ENCODE measurements at regions not wholly inside any gene's neighbourhood (a gene's known extent, or its start where the extent isn't known, plus 50 kb on each side); places are given as distances from the start of the nearest gene placed in this dataset.

DNA sequence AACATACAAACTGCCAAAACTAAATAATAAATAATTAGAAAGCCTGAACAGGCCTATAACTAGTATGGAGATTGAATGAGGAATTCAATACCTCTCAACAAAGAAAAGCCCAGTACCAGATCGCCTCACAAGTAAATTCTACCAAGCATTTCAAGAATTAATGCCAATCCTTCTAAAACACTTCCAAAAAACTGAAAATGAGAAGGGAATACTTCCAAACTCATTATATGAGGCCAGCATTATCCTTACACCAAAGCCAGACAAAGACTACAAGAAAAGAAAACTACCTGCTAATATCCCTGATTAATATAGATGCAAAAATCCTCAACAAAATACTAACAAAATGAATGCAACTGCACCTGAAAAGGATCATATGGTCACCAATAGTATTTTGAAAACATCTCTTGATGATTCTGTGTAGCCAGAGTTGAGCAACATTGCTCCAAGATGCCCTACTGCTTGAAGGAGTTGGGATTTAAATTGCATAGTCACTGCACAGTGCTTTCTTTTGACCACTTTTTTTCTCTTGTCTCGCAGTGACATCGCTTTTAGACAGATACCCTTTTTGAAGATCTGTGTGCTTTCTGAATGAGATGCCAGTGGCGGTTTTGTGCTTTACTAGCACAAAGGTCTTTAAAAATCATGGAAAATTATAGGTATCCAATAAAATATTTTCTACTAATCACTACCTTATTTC lies 487.2 kb upstream of the RASGRP1 start:
- DNase-seq, result peak; percentile 91

DNA sequence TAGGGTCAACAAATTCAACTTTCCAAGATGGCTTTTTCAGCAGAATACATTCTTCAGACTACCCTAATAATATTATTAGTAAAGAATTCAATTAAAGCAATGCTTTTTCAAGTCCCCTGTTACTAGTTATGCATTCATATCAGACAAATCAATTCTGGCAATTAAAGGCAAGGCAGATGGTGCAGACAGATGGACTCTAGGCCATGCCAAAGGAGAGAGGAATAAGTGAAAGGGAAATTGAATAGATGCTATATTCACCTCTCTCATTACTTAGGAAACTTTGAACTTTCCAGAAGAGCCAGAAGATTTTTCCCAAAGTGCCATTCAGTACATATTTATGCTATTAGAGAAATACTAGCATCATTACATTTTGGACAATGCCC lies 487.7 kb upstream of the RASGRP1 start:
- DNase-seq, result peak; percentile 94

DNA sequence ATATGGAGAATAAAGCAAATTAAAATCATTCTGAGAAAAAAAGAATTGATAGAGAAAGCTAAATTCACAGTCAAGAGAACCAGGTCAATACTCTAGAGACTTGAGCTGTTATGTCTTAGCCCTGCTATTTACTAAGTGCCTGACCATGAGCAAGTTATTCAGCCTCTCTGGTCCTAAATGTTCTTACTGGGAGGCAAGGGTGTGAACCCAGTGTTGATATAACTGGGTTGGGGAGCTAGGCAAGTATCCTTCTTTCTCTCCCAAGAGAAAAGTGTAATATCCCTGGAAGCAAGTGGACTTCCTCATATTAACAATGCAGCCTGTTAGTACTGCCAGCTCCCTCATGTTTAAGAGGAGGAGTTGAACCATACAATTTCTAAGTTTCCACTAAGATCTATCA lies 488.9 kb upstream of the RASGRP1 start:
- DNase-seq, result no peak

DNA sequence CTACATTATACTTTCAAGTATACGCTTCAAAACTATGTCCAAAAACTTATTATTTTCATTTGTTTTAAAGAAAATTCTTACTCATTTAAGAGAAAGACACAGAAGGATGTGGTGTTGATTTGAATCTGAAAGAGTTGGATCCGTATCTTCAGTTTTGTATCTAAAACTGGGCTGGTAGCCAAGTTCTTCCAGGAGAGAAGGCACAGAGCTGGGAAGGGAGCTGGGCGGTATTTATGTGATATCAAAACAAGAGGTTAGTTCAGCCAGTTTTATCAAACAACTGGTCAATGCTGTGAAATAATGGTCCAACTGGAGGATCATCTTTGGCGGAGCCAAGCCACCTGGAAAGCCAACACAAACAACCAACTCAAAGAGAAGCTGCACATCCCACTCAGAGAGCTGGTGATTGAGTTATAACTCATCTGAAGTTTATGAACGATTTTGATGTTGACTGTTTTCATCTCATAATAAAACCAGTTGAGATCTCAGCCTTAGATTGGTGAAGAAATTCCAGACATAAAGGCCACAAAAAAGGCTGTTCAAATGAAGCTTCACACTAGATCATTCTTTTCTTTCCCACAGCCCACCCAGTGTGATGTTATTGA lies 489.6 kb upstream of the RASGRP1 start:
- DNase-seq, result peak; percentile 59

DNA sequence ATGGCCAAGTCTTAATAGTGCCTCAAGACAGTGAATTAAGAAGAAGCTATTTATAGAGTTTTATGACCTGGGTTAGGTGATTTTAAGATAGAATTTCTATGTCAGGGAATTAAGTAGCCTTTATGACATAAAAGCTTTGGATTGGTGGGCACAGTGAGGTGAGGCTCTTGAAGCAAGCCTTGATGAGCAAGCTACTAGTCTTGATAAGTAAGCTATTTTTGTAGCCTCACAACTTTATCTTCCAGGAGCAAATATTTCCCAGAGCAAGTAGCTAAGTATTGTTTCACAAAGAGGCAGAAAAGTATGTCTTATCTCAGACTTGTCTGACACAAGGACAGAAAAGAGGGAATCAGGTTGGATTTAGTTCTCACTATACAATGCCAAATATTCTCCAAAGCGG lies 491.7 kb upstream of the RASGRP1 start:
- DNase-seq, result no peak

DNA sequence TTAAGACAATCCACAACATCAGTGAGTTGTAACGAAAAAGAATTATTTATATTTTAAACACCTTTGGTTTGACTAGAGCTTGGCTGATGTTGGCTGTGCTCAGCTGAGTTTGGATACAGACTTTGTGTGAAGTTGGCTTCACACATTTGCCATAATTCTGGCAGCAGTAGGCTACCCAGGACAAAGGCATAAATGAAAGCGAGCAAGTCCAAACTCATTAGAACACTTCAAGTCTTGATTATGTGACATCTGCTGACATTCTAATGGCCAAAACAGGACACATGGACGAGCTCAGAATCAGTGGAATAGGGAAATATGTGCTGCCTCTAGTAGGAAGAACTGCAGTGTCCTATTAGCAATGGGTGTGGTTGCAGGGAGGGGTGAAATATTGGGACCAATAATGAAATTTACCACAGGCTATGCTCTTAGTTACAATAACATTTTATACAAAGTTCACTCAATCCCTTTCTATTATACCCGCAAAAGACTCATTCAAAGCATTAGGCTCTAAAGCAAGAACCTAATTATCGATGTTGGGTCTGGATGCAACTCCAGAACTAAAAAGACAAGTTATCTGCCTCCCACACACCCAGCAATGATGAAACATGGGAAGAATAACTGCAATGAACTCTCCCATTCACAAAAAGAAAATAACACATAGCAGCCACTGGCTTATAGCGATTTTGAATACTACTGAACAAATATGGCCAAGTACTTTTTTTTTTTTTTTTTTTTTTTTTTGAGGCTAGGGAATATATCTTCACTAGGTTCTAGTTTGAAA lies 493.9 kb upstream of the RASGRP1 start:
- no peak for DNase-seq

DNA sequence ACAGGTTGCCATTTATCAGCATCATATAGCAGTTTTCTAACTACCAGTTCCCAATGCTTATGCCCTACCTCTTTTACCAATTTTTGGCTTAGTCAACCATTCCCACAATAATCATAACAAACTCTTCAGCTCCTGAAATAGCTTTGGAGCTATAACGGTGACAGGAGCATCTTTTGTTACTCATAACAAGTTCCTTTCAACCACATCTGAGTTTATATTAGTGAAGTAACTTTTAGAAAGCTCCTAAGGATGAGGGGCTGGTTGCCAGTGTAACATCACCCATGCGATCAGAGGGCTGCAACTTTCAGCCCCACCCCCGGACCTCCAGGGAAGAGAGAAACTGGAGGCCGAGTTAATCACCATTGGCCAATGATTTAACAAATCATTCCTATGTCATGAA lies 495.3 kb upstream of the RASGRP1 start:
- no peak for DNase-seq

DNA sequence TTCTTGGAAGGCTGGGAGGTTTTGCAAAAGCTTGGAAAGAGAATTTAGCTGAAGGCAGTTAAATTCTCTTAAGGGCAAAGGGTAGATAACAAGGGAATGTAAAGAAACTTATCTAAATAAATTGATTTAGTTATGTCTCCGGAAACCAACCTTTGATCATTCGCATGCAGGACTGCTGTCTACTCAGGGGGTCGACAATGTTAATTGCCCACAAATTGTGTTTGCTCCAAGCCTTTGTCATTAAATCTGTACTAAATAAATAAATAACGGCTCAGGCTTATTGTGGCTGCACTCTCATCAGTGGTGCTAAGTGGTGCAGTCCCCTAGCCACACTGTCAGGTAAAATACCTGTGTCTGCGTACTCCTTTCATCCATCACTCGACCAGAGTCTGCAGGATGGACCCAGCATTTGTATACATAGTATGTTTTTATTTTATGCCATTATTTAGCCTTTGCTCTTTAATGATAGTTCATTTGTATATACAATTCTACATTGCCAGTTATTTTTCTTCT lies 497.4 kb upstream of the RASGRP1 start:
- no peak for DNase-seq

DNA sequence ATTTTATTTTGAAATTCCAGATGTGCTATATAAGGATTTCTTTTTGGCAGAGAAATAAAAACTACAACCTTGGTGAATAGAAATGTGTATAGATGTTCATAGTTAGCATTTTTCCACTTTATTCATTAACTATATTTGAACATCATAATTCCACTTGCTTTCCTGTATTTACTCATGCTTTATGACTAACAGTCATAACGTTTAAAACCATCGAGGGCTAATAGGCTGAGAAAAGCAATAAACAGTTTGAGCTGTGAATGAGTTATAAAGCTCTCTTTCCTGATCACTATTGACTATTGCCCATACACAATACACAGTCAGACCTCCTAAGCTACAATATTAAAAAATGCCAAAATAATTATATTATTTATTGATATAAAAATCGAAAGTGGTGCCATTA lies 502.1 kb upstream of the RASGRP1 start:
- DNase-seq, result no peak

DNA sequence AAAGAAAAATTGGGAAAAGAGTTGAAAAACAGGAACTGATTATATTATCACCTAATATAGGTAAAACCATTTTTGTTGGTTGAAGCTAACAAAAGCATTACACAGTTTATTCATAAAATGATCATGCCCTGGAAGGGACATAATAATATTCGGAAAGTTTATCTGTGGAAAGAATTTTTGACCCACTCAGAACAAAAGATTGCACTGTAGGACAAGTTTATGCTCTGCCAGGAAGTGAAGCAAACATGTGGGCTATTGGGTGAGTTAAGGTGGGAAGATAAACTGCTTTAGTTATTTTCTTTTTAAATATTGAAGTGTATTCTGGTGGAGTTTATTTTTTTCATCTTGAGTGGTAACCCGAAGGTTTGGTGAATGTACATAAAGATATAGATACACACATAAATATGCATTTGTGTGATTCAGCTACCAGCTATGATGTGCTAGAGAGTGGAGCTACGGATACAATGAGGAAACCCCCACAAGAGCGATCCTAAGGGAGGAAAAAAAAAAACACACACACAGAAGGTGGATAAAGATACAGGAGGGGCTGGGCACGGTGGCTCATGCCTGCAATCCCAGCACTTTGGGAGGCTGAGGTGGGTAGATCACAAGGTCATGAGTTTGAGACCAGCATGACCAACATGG lies 506.4 kb upstream of the THBS1 start:
- DNase-seq, result no peak

DNA sequence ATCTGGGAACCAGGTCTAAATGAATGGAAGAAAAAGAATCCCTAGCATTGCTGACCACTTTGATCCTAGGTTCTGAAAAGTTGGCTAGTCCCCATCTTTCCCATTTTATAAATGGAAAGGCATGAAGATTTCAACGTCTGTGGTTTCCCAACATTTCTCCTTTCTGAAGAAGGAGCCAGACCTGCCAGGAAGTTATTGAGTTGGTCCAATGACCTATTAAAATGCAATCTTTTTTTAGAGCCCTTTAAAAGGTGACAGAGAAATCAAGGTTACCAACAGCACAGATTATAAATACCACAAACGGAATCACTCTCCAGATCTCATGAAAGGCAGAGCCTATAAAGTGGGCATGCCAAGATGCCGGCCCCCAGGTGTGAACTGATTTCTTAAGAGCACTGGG lies 505.6 kb upstream of the THBS1 start:
- no peak for DNase-seq

DNA sequence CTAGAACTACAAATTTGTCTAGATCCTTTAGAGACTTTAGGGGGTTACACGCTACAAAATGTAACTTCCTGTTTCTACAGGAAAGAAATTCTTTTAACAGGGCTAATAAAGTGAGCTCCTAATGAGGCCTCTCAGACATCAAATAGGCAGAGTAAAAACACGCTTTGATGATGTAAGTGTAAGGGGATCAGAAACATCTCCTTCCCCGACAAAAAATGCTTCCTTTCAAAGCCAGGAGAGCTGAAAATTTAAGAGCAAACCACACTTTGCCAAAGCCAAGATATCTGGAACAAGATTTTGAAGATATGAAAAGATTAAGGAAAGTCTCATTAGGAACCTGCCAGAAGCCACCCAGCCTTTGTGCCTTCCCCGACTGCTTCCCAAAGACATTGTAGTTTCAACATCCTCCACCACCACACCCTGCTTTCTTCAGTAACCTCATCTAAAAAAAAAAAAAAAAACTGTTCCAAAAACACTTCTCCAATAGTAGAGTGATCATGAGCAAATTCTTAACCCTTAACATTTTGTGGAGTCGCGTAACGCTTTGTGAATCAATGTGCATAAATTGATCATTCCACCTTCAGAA lies 505.0 kb upstream of the THBS1 start:
- no peak for DNase-seq

DNA sequence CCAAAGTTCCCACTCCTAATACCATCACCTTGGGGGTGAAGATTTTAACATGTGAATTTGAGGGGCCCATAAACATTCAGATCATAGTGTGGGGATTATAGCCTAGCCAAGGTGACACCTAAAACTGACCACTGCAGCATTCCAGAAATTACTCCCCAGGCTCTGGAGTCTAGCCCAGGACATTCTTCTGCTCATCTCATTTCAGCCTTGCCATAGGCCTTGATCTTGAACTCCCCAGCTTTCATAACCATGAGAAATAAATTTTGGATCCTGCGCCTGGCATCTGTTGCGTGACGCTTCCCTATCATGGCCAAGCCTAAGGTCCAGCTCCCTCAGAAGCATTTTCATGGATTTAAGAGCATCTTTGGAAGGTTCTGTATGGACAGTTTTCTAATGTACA lies 502.9 kb upstream of the THBS1 start:
- DNase-seq, result no peak

DNA sequence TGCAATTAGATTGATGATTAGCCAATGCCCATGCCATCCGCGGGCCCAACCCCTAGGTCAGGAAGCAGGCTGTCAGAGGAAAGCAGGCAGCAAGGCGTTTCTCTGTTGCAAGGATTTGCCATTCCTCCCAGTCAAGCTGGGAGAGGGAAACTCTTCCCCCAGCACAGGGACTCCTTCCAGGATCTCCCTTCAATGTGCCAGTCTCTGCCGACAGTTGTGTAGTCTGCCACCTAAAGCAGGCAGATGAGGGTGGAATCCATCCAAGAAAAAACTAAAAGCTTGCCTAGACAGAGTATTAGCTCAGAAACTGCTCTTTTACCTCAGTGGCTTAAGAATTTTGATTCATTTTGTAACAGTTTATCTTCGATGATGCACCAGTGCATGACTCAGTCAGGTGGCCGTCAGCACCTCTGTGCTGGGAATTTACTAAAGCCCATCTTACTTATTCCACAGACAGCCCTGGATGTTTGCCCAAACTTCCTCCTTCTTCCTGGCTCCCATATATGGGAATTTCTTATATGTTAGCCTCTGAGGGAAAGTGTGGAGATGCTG lies 501.5 kb upstream of the THBS1 start:
- DNase-seq, result no peak

DNA sequence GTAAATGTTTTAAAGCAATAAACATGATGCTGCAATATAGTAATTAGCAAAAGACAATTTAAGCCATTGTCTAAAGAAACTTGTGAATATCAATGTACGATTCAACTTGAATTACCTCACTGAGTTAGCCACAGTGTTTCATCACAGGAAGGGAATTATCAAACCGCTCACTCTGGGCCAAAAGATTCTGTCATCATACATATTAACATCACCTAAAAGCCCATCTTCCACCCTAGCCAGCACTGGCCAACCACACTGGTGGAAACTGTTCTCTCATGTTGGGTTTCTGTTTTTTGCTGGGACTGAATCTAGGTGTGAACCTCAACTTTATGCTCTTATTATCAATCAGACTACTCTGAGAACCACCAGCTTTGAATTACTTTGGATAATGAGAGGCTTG lies 497.7 kb upstream of the THBS1 start:
- no peak for DNase-seq

DNA sequence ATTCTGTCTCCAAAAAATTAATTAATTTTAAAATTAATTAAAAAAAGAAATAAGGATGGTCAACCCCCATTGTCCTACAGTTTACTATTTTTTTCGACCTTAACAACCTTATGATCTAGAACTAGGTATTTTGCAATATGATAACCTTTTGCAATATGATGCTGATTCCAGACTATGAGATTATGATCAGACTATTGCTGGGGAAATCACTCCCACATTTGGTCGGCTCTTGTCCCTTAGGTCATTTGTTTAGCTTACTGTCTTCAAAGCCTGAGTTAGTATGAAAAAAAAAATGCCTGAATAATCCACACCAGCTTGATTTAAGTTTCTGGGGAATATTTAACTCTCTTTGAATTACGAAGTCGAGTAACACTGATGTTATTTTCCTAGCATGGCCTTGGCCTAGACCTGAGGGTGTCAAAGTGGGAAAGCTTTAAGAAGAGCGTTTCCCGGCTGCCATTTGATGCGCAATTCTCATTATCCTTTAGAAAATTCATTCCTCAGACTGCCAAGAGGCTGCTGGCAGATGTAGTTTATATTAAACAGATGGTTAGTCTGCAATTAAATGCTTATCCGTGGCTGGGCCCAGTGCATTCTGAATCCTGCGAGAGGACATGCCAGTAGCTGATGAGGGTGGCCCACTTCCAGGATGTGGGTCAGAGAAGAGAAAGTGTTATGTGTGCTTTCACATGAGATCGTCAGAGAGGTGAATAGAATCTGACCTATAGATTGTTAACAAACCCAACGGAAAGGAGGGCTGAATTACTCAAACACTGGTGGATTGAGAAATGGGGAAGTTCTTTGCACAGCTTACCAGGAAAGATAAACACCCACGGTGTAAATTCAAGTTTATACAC lies 496.0 kb upstream of the THBS1 start:
- peak; percentile 88 for DNase-seq

DNA sequence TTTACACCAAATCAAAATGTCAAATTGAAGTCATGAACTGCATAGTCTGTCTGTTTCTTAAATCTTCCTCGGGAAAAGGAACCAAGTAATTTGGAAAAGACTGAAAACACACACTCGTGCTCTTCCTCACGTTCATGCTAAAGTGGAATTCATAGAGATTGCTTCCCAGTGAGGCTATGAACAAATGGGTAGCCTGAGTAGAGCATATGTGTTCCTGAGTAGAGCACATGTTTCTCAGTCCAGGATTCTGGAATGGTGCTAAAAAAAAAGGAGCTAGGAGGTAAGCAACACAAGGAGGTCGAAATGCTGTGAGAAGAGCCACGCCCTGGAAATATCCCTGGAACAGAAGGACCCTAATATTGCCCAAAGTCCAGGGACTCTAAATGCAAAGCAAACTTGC lies 494.2 kb upstream of the THBS1 start:
- peak; percentile 14 for DNase-seq

DNA sequence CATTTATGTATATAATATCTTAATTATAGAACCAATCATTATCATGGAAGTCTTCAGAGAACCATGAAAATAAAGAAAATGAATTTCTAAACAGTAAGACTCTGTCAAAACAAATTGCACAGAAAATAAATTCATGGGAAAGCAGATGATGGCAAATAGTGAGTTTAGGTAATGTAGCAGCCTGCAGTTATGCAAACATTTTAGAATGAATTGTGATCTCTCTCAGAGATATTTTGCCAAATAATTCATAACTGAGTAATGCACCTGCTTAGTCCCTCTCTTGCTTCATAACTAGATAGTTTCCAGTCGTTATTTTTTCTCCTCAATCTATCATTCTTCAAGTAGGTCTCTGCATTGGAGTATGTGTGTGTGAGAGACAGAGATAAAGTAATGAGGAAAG lies 492.7 kb upstream of the THBS1 start:
- DNase-seq, result no peak

DNA sequence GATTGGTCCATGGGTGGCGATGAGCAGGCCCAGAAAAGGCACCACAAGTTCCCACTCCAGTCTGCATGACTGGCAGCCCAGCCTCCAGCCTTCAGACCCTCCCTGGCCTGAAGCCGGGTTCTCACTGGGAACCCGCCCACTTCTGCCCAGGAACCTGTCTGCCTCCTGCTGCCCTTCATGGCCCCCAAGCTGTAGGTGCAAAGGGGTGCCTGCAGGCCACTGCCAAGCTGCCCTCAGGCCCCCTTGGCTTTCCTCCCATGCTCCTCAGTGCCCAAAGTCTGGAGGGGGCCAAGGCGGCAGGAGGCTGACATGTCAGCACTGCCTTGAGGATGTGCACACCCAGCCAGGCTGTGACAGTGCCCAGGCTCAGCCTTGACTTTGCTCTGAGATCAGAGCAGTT lies 488.5 kb upstream of the THBS1 start:
- no peak for DNase-seq

DNA sequence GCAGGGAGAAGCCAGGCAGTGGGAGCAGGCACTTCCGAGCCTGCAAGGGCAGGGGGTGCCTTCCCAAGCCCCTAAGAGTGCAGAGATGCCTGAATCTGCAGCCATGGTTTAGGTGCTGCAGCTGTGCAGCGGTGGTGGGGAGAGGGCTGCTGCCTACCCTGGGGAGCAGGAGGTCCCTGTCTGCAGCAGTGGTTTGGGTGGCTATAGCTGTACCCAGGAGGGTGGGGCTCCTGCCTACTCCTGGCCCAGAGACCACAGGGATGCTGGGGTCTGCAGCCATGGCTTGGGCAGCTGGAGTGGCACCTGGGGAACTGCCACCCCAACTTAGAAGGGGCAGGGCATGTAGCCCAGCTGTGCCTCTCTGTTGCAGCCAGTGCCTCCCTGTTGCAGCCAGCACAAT lies 488.1 kb upstream of the THBS1 start:
- no peak for DNase-seq

DNA sequence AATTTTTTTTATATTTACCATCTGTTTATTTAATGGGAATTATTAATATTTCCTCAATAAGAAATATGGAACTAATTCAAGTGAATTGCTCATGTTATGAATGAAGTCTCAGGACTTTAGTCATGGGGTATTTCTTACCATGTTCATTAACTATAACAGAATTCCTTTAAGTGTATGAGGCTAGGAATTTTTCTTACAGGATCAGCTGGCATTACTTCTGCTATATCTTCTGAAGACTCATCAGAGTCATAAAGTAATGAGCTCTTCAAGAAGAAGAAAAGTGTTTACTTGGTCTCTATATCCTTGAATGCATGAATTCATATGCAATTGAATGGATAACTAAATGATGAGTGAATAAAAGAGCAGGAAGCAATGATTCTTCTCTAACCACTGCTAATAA lies 486.8 kb upstream of the THBS1 start:
- no peak for DNase-seq

Measured in NCI-H2171 treated with DMSO at 0.1 percent for 48 hours (cell line).